Suprapubic skin (tissue), 4 donors: ENCODE measurements at regions not wholly inside any gene's neighbourhood (a gene's known extent, or its start where the extent isn't known, plus 50 kb on each side); places are given as distances from the start of the nearest gene placed in this dataset.

Experiments
- DNase-seq, 2 donors: peaks; one replicate each; pipeline ENCODE4 v3.0.0-alpha.2; 2019; ENCODE audit warnings: low spot score in 2 of 2
- H3K27ac ChIP-seq: fragments of 200-600 bp; sonication (generic); one replicate; pipeline ENCODE4 v1.5.1; 2019
- H3K27me3 ChIP-seq: fragments of 200-600 bp; sonication (generic); one replicate; pipeline ENCODE4 v1.5.1; 2019
- H3K36me3 ChIP-seq: fragments of 200-600 bp; sonication (generic); one replicate; pipeline ENCODE4 v1.5.1; 2019
- H3K4me1 ChIP-seq: fragments of 200-600 bp; sonication (generic); one replicate; pipeline ENCODE4 v1.5.1; 2019
- H3K4me3 ChIP-seq: fragments of 200-600 bp; sonication (generic); one replicate; pipeline ENCODE4 v1.5.1; 2019; ENCODE audit warnings: mild to moderate bottlenecking
- H3K9me3 ChIP-seq: fragments of 200-600 bp; sonication (generic); one replicate; pipeline ENCODE4 v1.5.1; 2019
- EP300 ChIP-seq: sonication (generic); formaldehyde crosslinking; IDR thresholded peaks from one replicate; pipeline ENCODE4 v1.6.1; 2017; ENCODE audit warnings: antibody characterized with exemption
- POLR2A ChIP-seq, 2 donors: fragments of 450-650 bp; IDR thresholded peaks; one replicate each; pipeline ENCODE4 v1.6.1; 2017; ENCODE audit warnings: antibody characterized with exemption in 2 of 2, mild to moderate bottlenecking in 2 of 2, moderate library complexity in 2 of 2
- POLR2AphosphoS5 ChIP-seq, 3 donors: sonication (generic); formaldehyde crosslinking; IDR thresholded peaks; one replicate each; pipeline ENCODE4 v1.6.1; 2017; ENCODE audit warnings: antibody characterized with exemption in 3 of 3
- WGBS: methylation state at CpG from one replicate; pipeline ENCODE4 v1.1.5; 2018; 5-methylcytosine and 5-hydroxymethylcytosine counted together
- TF ChIP-seq, protein P1 (sequence below), 2 donors: fragments of 200-600 bp in 1 of 2; fragments of 450-650 bp in 1 of 2; sonication (generic) in 1 of 2; IDR thresholded peaks; one replicate each; pipeline ENCODE4 v1.5.1; 2016 to 2019; ENCODE audit warnings: antibody characterized with exemption in 2 of 2, mild to moderate bottlenecking in 1 of 2, moderate library complexity in 1 of 2

- WGBS = 49% methylated on average over 2 of the region's 2 CpGs
- H3K27ac ChIP-seq = no peak overlapping the region
- peaks cover 3% of the 10 kb centered on the region for H3K4me1 ChIP-seq
- H3K4me3 ChIP-seq = no peak overlapping the region
- TF ChIP-seq, protein P1, sequence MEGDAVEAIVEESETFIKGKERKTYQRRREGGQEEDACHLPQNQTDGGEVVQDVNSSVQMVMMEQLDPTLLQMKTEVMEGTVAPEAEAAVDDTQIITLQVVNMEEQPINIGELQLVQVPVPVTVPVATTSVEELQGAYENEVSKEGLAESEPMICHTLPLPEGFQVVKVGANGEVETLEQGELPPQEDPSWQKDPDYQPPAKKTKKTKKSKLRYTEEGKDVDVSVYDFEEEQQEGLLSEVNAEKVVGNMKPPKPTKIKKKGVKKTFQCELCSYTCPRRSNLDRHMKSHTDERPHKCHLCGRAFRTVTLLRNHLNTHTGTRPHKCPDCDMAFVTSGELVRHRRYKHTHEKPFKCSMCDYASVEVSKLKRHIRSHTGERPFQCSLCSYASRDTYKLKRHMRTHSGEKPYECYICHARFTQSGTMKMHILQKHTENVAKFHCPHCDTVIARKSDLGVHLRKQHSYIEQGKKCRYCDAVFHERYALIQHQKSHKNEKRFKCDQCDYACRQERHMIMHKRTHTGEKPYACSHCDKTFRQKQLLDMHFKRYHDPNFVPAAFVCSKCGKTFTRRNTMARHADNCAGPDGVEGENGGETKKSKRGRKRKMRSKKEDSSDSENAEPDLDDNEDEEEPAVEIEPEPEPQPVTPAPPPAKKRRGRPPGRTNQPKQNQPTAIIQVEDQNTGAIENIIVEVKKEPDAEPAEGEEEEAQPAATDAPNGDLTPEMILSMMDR (IDR thresholded peaks at IDR 0.05) = no peak
- TF ChIP-seq POLR2A (IDR thresholded peaks at IDR 0.05) = no peak
- TF ChIP-seq POLR2AphosphoS5 (IDR thresholded peaks at IDR 0.05) = no peak
- no peak for TF ChIP-seq EP300
- H3K9me3 ChIP-seq = no peaks in the 10 kb centered on the region
- no peaks in the 10 kb centered on the region for H3K27me3 ChIP-seq
- DNase-seq = no peak
- no peaks in the 10 kb centered on the region for H3K36me3 ChIP-seq
These were observed 213.8 kb downstream of the AHR start for GRCh38 chr7:17512181-17512675.

DNA sequence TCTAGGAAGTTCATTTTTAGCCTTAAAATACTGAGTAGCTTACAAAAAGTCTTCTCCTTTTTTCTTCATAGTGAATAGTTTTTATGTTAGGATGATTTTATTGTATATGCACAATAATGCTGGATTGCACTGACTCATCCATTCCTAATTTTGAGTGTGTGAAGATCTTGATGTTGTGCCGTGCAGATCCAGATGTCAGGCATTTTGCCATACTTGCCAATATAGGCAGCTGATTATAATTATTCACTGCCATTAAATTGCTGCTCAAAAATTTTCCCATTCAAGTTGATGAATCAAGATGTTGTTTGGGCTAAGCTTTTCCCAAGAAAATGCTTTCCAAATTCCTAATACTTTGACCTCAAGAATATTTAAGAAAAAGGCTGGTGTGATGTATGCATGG lies 218.3 kb downstream of the AHR start:
- H3K4me1 ChIP-seq = peaks cover 10% of the 10 kb centered on the region
- H3K36me3 ChIP-seq = no peaks in the 10 kb centered on the region
- H3K9me3 ChIP-seq = no peaks in the 10 kb centered on the region
- no peaks in the 10 kb centered on the region for H3K27me3 ChIP-seq
- H3K27ac ChIP-seq = no peak overlapping the region
- no peak for DNase-seq
- H3K4me3 ChIP-seq = no peak overlapping the region
- 30% methylated on average over 1 of the region's 1 CpG for WGBS
- TF ChIP-seq, protein P1 (IDR thresholded peaks at IDR 0.05) = no peak
- TF ChIP-seq EP300 (no peak), POLR2AphosphoS5 (IDR thresholded peaks at IDR 0.05) (no peak), POLR2A (IDR thresholded peaks at IDR 0.05) (no peak)

- H3K4me1 ChIP-seq = peaks cover 27% of the 10 kb centered on the region
- no peak overlapping the region for H3K4me3 ChIP-seq
- 89% methylated on average over 1 of the region's 1 CpG for WGBS
- TF ChIP-seq POLR2AphosphoS5 (IDR thresholded peaks at IDR 0.05) (no peak), EP300 (no peak), POLR2A (IDR thresholded peaks at IDR 0.05) (no peak)
- TF ChIP-seq, protein P1 (IDR thresholded peaks at IDR 0.05) = no peak
- no peaks in the 10 kb centered on the region for H3K36me3 ChIP-seq
- peak overlapping the region; percentile 2 for H3K27ac ChIP-seq
- DNase-seq = no peak
- no peaks in the 10 kb centered on the region for H3K27me3 ChIP-seq
- no peaks in the 10 kb centered on the region for H3K9me3 ChIP-seq
These were observed 222.5 kb downstream of the AHR start for GRCh38 chr7:17520941-17521340.

DNA sequence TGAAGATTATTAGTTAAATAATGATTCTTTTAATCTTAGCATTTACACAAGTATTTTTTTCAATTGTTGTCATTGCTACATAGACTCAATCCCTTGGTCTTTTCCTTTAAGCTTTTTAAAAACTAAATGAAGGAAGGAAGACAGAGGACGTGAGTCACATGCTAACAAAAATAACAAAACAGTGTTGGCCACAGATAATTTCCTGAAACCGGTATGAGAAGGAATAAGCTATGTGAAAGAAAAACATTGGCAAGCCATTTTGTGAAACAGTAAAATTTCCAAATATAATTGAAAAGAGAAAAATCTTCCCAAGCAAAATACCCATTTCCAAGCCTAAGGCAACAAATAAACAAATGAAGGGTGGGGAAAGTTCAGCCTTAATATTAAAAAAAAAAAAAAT lies 223.0 kb downstream of the AHR start:
- Histone ChIP-seq H3K4me3 (no peak overlapping the region), H3K9me3 (no peaks in the 10 kb centered on the region), H3K27ac (peak overlapping the region; percentile 34), H3K4me1 (peaks cover 27% of the 10 kb centered on the region), H3K36me3 (no peaks in the 10 kb centered on the region), H3K27me3 (no peaks in the 10 kb centered on the region)
- no peak for DNase-seq
- WGBS = 9% methylated on average over 2 of the region's 2 CpGs
- TF ChIP-seq, protein P1 (IDR thresholded peaks at IDR 0.05) = no peak
- no peak for TF ChIP-seq POLR2A (IDR thresholded peaks at IDR 0.05)
- no peak for TF ChIP-seq EP300
- TF ChIP-seq POLR2AphosphoS5 (IDR thresholded peaks at IDR 0.05) = no peak

- DNase-seq = peak in 1 of 2 donors; percentile 80
- H3K4me3 ChIP-seq = no peak overlapping the region
- no peaks in the 10 kb centered on the region for H3K36me3 ChIP-seq
- TF ChIP-seq POLR2A (IDR thresholded peaks at IDR 0.05) = no peak
- peak in 2 of 3 donors; percentile 30 to 91 for TF ChIP-seq POLR2AphosphoS5 (IDR thresholded peaks at IDR 0.05)
- H3K27me3 ChIP-seq = no peaks in the 10 kb centered on the region
- H3K27ac ChIP-seq = peak overlapping the region; percentile 63
- H3K9me3 ChIP-seq = no peaks in the 10 kb centered on the region
- WGBS = 50% methylated on average over 7 of the region's 7 CpGs
- peaks cover 32% of the 10 kb centered on the region for H3K4me1 ChIP-seq
These were observed 225.6 kb downstream of the AHR start for GRCh38 chr7:17523813-17524739.
